SH-SY5Y (cell line): ENCODE measurements at regions not wholly inside any gene's neighbourhood (a gene's known extent, or its start where the extent isn't known, plus 50 kb on each side); places are given as distances from the start of the nearest gene placed in this dataset.

Experiments
- GATA2 ChIP-seq: IDR thresholded peaks from 2 replicates; pipeline ENCODE4 v1.6.1; 2011; ENCODE audit warnings: mild to moderate bottlenecking, low read depth, low read length
- GATA3 ChIP-seq: IDR thresholded peaks from 2 replicates; pipeline ENCODE4 v1.6.1; 2011; ENCODE audit warnings: low read depth, mild to moderate bottlenecking, low read length, moderate library complexity

DNA sequence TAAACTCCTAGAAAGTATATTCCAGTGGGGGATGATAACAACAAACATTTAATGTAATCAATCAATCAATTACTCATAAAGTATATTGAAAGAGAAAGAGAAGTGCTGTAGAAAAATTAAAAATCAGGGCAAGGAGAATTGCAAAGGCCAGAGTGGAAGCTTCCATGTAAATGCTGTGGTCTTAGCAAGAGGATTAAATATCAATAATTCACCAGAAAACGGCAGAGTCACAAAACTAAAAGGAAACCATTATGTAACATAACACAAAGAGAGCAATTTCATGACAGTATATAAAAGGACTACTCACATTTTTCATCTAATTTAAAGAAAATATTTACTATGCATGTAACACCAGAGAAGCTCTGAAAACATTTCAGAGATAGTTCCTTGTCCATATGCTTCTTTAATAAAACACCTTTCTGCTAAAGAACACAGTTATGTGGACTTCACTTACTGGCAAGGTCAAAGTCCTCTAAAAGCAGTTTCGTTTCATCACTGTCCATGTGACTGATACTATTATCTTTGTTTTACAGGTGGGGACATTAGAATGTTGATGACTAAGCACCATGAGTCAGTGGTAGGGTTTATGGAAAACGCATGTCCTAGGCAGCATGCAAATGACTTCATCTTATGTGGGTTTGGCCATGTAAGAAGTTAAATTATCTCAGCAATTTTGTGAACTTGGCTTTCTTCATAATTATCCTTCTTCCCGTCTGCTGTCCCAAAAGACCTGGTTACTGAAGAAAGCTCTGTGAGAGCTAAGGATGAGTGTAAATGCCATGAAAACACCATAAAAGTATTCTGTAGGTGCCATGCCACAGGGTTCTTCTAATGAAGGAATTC is 185.8 kb upstream of the TENT5A start:
- TF ChIP-seq GATA3, result no peak

- TF ChIP-seq GATA2 (no peak), GATA3 (no peak)
Measured at GRCh38 chr6:81937296-81937937, 184.9 kb upstream of the TENT5A start.

GRCh38 chr6:81934936-81935335 is 182.5 kb upstream of the TENT5A start:
- TF ChIP-seq GATA3 (no peak), GATA2 (no peak)

DNA sequence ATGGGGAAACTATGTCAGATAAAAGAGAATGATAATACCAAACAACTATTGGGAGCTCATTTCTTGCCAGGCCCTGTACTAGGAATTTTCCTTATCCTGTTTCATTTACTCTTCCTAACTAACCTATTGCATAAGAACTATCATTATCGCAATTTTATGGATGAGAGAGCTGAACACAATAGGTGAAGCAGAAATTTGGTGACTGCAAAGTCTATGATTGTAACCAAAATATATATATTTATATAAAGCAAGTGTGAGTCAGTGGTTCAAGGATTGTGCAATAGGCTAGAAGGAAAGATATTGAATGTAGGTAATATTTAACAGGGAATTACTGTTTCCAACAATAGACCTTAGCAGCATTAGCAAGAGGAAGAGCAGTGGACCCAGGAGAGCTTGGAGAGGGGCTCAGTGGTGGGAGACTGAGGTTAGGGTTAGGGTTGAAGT is 181.1 kb upstream of the TENT5A start:
- no peak for TF ChIP-seq GATA2
- TF ChIP-seq GATA3, result no peak

GRCh38 chr6:81933089-81933488 is 180.6 kb upstream of the TENT5A start:
- TF ChIP-seq GATA2 (no peak), GATA3 (no peak)

DNA sequence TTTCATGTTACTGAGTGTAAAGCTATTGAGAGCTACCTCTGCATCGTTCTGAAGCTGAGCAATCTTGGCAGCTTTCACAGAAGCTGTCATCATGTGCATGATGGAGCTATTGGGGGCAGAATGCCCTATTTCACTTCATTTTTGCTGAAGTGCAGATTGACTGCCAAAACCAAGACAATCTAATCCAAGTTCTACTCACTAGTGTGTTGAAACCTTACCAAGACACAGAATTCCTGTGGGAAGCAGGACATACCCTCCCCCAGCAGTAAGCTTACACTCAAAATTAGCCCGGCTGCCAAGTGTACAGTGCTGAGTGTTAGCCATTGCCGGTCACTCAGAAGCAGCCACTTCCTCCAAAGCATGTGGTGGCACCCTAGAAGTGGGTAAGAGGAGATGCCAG is 177.3 kb upstream of the TENT5A start:
- TF ChIP-seq GATA2 (no peak), GATA3 (no peak)

DNA sequence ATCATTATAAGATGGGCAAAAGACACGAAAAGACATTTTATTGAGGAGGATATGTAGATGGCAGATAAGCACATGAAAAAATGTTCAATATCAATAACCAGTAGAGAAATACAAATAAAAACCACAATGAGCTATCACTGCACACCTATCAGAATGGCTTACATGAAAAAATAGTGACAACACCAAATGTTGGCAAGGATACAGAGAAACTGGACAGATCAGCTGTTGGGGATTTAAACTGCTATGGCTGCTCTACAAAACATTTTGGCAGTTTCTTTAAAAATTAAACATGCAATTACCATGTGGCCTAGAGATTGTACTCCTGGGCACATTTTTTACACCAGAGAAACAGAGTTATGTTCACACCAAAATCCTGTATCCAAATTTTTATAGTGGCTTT is 172.7 kb upstream of the TENT5A start:
- TF ChIP-seq GATA3 (no peak), GATA2 (no peak)

- TF ChIP-seq GATA3 (no peak), GATA2 (no peak)
Measured at GRCh38 chr6:81909981-81910900, 157.8 kb upstream of the TENT5A start.

DNA sequence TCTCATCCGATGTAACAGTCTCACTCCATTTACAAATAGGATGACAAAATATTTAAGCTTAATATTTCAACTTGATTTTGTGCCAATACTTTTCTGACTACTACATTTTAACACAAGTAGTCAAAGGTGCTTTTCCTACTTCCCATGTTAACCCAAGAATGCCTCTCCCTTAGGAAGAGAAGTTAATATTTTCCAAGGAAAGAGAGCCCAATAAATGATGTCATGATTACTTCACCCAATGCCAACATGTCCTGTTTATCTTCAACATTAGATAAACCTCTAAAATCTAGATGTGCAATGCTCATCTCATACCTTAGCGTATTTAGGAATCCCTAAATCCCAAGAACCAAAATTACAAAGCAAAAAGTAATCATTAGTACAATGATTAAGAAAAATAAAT is 156.7 kb upstream of the TENT5A start:
- TF ChIP-seq GATA2 (no peak), GATA3 (no peak)

GRCh38 chr6:81906709-81907204 is 154.3 kb upstream of the TENT5A start:
- TF ChIP-seq GATA3 (no peak), GATA2 (no peak)

DNA sequence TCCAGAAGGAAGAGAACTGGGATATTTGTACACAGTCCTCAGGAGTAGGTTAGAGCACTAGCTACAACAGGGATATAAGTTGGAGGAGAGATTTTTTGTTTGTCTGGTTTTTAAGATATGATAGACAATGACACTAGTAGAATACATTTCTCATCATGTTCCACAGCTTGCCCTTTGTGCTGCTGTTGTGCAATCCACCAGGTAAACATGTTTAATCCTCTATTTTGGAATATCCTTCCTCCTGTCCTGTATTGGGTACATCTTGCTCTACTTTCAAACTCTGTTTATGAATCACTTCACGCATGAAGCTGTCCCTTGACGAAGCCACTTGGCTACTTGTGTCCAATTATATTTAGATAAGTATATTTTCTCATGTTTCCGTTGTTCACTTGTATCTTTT is 153.6 kb upstream of the TENT5A start:
- TF ChIP-seq GATA3 (no peak), GATA2 (no peak)

DNA sequence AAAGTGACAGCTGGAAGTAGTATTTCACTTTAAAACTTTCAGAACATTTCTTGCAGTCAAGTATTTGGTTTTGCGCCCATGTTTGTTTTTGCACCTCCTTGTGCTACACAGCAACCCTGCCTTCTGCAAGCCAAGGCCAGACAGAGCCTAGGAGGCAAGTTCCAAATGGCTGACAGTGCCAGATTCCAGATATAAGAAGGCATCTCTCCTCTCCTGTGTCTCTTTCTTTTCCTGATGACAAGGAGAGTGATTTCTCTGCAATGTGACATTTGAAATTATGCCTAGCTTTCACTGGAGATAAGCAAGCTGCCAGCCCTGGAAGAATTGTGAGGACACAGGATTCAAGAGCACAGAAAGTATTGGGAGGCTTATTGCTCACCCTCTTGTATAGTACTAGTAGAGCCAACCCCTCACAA is 149.1 kb upstream of the TENT5A start:
- TF ChIP-seq GATA3 (no peak), GATA2 (no peak)

GRCh38 chr6:81900616-81901015 is 148.1 kb upstream of the TENT5A start:
- TF ChIP-seq GATA3, result no peak
- TF ChIP-seq GATA2, result no peak

- TF ChIP-seq GATA2 (no peak), GATA3 (no peak)
Measured at GRCh38 chr6:81897793-81898192, 145.3 kb upstream of the TENT5A start.
